ENCODE measurements at regions not wholly inside any gene's neighbourhood (a gene's known extent, or its start where the extent isn't known, plus 50 kb on each side); places are given as distances from the start of the nearest gene placed in this dataset.

DNA sequence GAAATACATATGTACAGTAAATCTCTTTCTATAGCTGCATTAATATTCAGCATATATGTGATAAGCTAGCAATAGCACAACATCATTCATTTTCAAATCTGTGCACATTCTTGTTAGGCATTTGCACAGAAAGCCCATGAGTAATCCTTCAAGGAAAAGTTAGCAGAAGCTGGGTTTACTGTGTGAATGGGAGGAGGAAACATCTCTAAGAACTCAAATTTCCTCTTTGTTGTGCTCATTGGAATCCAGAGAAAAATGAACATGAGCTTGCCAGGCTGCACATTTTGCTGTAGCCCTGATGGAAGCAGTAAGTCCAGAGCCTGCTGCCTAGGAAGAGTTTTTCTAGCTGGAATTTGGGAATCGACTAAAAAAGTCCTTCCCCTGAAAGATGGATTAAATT, 214.2 kb upstream of the FOXD3 start:
- Histone ChIP-seq H3K4me2 (ENCODE audit: insufficient read depth, low read length) (no peak overlapping the region), H3K36me3 (ENCODE audit: insufficient read depth, low read length) (no peaks in the 10 kb centered on the region), H3K27me3 (ENCODE audit: insufficient read depth, low read length) (peaks cover 13% of the 10 kb centered on the region), H3K79me2 (ENCODE audit: insufficient read depth, low read length) (no peaks in the 10 kb centered on the region), H3K9me3 (ENCODE audit: low read depth, low read length) (no peaks in the 10 kb centered on the region), H2AFZ (ENCODE audit: low read length) (no peak overlapping the region), H3K27ac (ENCODE audit: low read depth, low read length) (no peak overlapping the region), H4K20me1 (ENCODE audit: insufficient read depth, low read length) (no peaks in the 10 kb centered on the region), H3K4me3 (ENCODE audit: insufficient read depth, low read length) (no peak overlapping the region), H3K4me1 (ENCODE audit: insufficient read depth, low read length) (peaks cover 4% of the 10 kb centered on the region)
- TF ChIP-seq, protein P1, sequence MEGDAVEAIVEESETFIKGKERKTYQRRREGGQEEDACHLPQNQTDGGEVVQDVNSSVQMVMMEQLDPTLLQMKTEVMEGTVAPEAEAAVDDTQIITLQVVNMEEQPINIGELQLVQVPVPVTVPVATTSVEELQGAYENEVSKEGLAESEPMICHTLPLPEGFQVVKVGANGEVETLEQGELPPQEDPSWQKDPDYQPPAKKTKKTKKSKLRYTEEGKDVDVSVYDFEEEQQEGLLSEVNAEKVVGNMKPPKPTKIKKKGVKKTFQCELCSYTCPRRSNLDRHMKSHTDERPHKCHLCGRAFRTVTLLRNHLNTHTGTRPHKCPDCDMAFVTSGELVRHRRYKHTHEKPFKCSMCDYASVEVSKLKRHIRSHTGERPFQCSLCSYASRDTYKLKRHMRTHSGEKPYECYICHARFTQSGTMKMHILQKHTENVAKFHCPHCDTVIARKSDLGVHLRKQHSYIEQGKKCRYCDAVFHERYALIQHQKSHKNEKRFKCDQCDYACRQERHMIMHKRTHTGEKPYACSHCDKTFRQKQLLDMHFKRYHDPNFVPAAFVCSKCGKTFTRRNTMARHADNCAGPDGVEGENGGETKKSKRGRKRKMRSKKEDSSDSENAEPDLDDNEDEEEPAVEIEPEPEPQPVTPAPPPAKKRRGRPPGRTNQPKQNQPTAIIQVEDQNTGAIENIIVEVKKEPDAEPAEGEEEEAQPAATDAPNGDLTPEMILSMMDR (IDR thresholded peaks at IDR 0.05; ENCODE audit: extremely low read depth, low read depth, low read length) = no peak
- no peak for DNase-seq (ENCODE audit: insufficient read length, low spot score, missing footprints)

DNA sequence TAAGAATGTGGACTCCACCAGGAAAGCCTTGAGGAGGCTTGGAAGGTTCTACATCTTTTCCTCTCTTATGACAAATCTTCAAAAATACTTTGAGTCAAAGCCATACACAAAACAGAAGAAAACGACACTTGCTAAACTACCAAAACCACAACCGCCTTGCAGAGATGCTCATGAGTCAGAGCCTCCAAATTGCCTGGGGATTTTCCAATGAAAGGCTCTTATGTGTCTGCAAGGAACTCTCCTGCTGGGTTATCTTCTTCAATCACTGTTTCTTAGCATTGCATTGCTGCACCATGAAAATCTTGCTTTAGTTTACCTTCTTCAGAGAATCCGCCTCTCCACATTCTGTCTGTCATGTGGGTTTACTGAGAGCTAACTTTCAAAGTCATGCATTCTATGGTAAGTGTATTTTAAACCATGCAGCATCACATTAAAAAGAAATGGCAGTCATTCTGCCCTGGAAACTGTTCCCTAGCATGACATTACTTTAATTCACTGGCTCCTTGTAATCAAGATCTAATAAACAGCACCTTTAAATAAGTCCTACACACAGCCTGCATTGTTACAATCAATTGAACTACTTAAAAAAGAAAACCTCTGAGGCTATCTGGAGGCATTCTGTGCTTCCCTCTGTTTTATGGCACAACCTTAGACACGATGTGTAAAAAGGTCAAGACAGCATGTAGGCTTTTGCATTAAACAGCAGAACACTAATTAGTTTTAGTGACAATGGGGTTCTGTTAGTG, 210.0 kb upstream of the FOXD3 start:
- peaks cover 11% of the 10 kb centered on the region for H3K27me3 ChIP-seq (ENCODE audit: insufficient read depth, low read length)
- H3K9me3 ChIP-seq (ENCODE audit: low read depth, low read length) = no peaks in the 10 kb centered on the region
- no peak overlapping the region for H2AFZ ChIP-seq (ENCODE audit: low read length)
- peak; percentile 87 for DNase-seq (ENCODE audit: insufficient read length, low spot score, missing footprints)
- no peak overlapping the region for H3K4me3 ChIP-seq (ENCODE audit: insufficient read depth, low read length)
- no peaks in the 10 kb centered on the region for H4K20me1 ChIP-seq (ENCODE audit: insufficient read depth, low read length)
- no peak overlapping the region for H3K4me2 ChIP-seq (ENCODE audit: insufficient read depth, low read length)
- H3K36me3 ChIP-seq (ENCODE audit: insufficient read depth, low read length) = no peaks in the 10 kb centered on the region
- H3K79me2 ChIP-seq (ENCODE audit: insufficient read depth, low read length) = no peaks in the 10 kb centered on the region
- no peak overlapping the region for H3K27ac ChIP-seq (ENCODE audit: low read depth, low read length)
- H3K4me1 ChIP-seq (ENCODE audit: insufficient read depth, low read length) = peaks cover 6% of the 10 kb centered on the region
- TF ChIP-seq, protein P1 (IDR thresholded peaks at IDR 0.05; ENCODE audit: extremely low read depth, low read depth, low read length) = no peak

DNA sequence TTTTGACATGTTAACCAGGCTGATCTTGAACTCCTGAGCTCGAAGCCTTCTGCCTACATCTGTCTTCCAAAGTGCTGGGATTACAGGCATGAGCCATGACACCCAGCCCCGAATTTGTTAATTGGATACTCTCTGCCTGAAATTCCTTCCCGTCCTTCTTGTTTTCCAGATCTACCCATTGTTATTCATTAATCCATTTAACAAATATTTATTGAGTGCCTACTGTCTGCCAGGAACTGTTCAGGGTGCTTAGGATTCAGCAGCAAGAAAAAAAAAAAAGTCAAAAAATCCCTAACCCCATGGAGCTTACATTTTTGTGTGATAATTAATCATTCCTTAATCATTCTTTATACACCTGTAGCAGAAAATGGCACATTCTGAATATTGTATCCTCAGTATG, 206.8 kb upstream of the FOXD3 start:
- no peaks in the 10 kb centered on the region for H4K20me1 ChIP-seq (ENCODE audit: insufficient read depth, low read length)
- H3K4me2 ChIP-seq (ENCODE audit: insufficient read depth, low read length) = no peak overlapping the region
- H3K27me3 ChIP-seq (ENCODE audit: insufficient read depth, low read length) = peaks cover 2% of the 10 kb centered on the region
- H3K4me3 ChIP-seq (ENCODE audit: insufficient read depth, low read length) = no peak overlapping the region
- H3K9me3 ChIP-seq (ENCODE audit: low read depth, low read length) = no peaks in the 10 kb centered on the region
- H3K4me1 ChIP-seq (ENCODE audit: insufficient read depth, low read length) = peaks cover 9% of the 10 kb centered on the region
- H2AFZ ChIP-seq (ENCODE audit: low read length) = peak overlapping the region; percentile 44
- H3K36me3 ChIP-seq (ENCODE audit: insufficient read depth, low read length) = no peaks in the 10 kb centered on the region
- no peak overlapping the region for H3K27ac ChIP-seq (ENCODE audit: low read depth, low read length)
- H3K79me2 ChIP-seq (ENCODE audit: insufficient read depth, low read length) = no peaks in the 10 kb centered on the region
- no peak for DNase-seq (ENCODE audit: insufficient read length, low spot score, missing footprints)
- TF ChIP-seq, protein P1 (IDR thresholded peaks at IDR 0.05; ENCODE audit: extremely low read depth, low read depth, low read length) = no peak

DNA sequence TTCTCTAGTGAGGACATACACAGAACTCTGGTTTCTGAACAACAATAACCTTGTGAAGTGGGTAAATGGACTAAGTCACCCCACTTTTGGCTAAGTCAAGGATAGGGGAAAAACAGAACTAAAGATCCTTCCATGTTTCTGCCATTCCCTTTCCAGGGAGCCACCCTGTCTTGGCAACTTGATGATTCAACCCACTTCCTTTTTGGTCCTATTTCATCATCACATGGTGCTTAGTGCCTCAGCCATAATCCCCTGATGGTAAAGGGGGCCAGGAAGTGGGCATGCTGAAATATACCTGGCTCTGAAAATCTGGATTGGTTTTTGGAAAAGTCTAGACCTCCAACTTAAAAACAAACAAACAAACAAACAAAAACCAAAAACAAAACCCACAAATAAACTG, 206.4 kb upstream of the FOXD3 start:
- Histone ChIP-seq H2AFZ (ENCODE audit: low read length) (peak overlapping the region; percentile 44), H3K4me1 (ENCODE audit: insufficient read depth, low read length) (peaks cover 9% of the 10 kb centered on the region), H3K4me3 (ENCODE audit: insufficient read depth, low read length) (no peak overlapping the region), H4K20me1 (ENCODE audit: insufficient read depth, low read length) (no peaks in the 10 kb centered on the region), H3K4me2 (ENCODE audit: insufficient read depth, low read length) (no peak overlapping the region), H3K27ac (ENCODE audit: low read depth, low read length) (no peak overlapping the region), H3K36me3 (ENCODE audit: insufficient read depth, low read length) (no peaks in the 10 kb centered on the region), H3K27me3 (ENCODE audit: insufficient read depth, low read length) (peaks cover 2% of the 10 kb centered on the region), H3K79me2 (ENCODE audit: insufficient read depth, low read length) (no peaks in the 10 kb centered on the region), H3K9me3 (ENCODE audit: low read depth, low read length) (no peaks in the 10 kb centered on the region)
- DNase-seq (ENCODE audit: insufficient read length, low spot score, missing footprints) = no peak
- TF ChIP-seq, protein P1 (IDR thresholded peaks at IDR 0.05; ENCODE audit: extremely low read depth, low read depth, low read length) = no peak

All from osteoblast (primary cell).